ENCODE measurements at regions not wholly inside any gene's neighbourhood (a gene's known extent, or its start where the extent isn't known, plus 50 kb on each side); places are given as distances from the start of the nearest gene placed in this dataset.

GRCh38 chr15:61624950-61625349 is 395.8 kb upstream of the RORA start:
- H3K9me3 ChIP-seq (ENCODE audit: control insufficient read depth in 4 of 4, insufficient read depth in 3 of 4, low read length in 3 of 4) = no peaks in the 10 kb centered on the region
- H3K9ac ChIP-seq (ENCODE audit: insufficient read depth in 1 of 2, low read length in 2 of 2) = no peak overlapping the region
- WGBS, 2 donors = 86 to 92% methylated on average over 7 of the region's 7 CpGs
- no peaks in the 10 kb centered on the region for H3K4me1 ChIP-seq (ENCODE audit: control insufficient read depth in 5 of 5, insufficient read depth in 5 of 5, low read length in 5 of 5)
- no peak overlapping the region for H3K4me3 ChIP-seq
- no peak for DNase-seq
- no peak for ATAC-seq (ENCODE audit: insufficient read depth, low FRiP score)
- no peaks in the 10 kb centered on the region for H3K36me3 ChIP-seq (ENCODE audit: control insufficient read depth in 4 of 4, insufficient read depth in 4 of 4, low read length in 4 of 4)
- H3K27me3 ChIP-seq (ENCODE audit: control insufficient read depth in 3 of 3, insufficient read depth in 3 of 3, low read length in 2 of 3) = peaks cover 0 to 15% (median 0%) of the 10 kb centered on the region in 3 donors
- no peak overlapping the region for H3K27ac ChIP-seq (ENCODE audit: low read depth in 1 of 2, low read length in 1 of 2)
- TF ChIP-seq CTCF (IDR thresholded peaks at IDR 0.05; ENCODE audit: control extremely low read depth, extremely low read depth) = no peak

- Histone ChIP-seq H3K27me3 (ENCODE audit: control insufficient read depth in 3 of 3, insufficient read depth in 3 of 3, low read length in 2 of 3) (peaks cover 0 to 8% (median 0%) of the 10 kb centered on the region in 3 donors), H3K9me3 (ENCODE audit: control insufficient read depth in 4 of 4, insufficient read depth in 3 of 4, low read length in 3 of 4) (no peaks in the 10 kb centered on the region), H3K4me1 (ENCODE audit: control insufficient read depth in 5 of 5, insufficient read depth in 5 of 5, low read length in 5 of 5) (no peaks in the 10 kb centered on the region), H3K27ac (ENCODE audit: low read depth in 1 of 2, low read length in 1 of 2) (no peak overlapping the region), H3K9ac (ENCODE audit: insufficient read depth in 1 of 2, low read length in 2 of 2) (no peak overlapping the region), H3K36me3 (ENCODE audit: control insufficient read depth in 4 of 4, insufficient read depth in 4 of 4, low read length in 4 of 4) (no peaks in the 10 kb centered on the region), H3K4me3 (no peak overlapping the region)
- TF ChIP-seq CTCF (IDR thresholded peaks at IDR 0.05; ENCODE audit: control extremely low read depth, extremely low read depth) = no peak
- ATAC-seq (ENCODE audit: insufficient read depth, low FRiP score) (no peak), DNase-seq (no peak)
- 79 to 85% methylated on average over 15 of the region's 15 CpGs for WGBS, 2 donors
Observed at GRCh38 chr15:61623746-61624145, 394.6 kb upstream of the RORA start.

GRCh38 chr15:61621865-61622264 is 392.8 kb upstream of the RORA start:
- no peak overlapping the region for H3K9ac ChIP-seq (ENCODE audit: insufficient read depth in 1 of 2, low read length in 2 of 2)
- H3K4me3 ChIP-seq = no peak overlapping the region
- no peak overlapping the region for H3K27ac ChIP-seq (ENCODE audit: low read depth in 1 of 2, low read length in 1 of 2)
- peaks cover 0 to 8% (median 0%) of the 10 kb centered on the region in 3 donors for H3K27me3 ChIP-seq (ENCODE audit: control insufficient read depth in 3 of 3, insufficient read depth in 3 of 3, low read length in 2 of 3)
- no peaks in the 10 kb centered on the region for H3K4me1 ChIP-seq (ENCODE audit: control insufficient read depth in 5 of 5, insufficient read depth in 5 of 5, low read length in 5 of 5)
- DNase-seq (no peak), ATAC-seq (ENCODE audit: insufficient read depth, low FRiP score) (no peak)
- H3K36me3 ChIP-seq (ENCODE audit: control insufficient read depth in 4 of 4, insufficient read depth in 4 of 4, low read length in 4 of 4) = no peaks in the 10 kb centered on the region
- 89 to 96% methylated on average over 2 of the region's 2 CpGs for WGBS, 2 donors
- peaks cover 0 to 4% (median 0%) of the 10 kb centered on the region in 4 donors for H3K9me3 ChIP-seq (ENCODE audit: control insufficient read depth in 4 of 4, insufficient read depth in 3 of 4, low read length in 3 of 4)
- no peak for TF ChIP-seq CTCF (IDR thresholded peaks at IDR 0.05; ENCODE audit: control extremely low read depth, extremely low read depth)

- H3K4me1 ChIP-seq (ENCODE audit: control insufficient read depth in 5 of 5, insufficient read depth in 5 of 5, low read length in 5 of 5) = no peaks in the 10 kb centered on the region
- 3 to 9% methylated on average over 2 of the region's 2 CpGs for WGBS, 2 donors
- TF ChIP-seq CTCF (IDR thresholded peaks at IDR 0.05; ENCODE audit: control extremely low read depth, extremely low read depth) = no peak
- peak; percentile 29 to 41 (median 37) for DNase-seq
- peaks cover 0 to 4% (median 0%) of the 10 kb centered on the region in 4 donors for H3K9me3 ChIP-seq (ENCODE audit: control insufficient read depth in 4 of 4, insufficient read depth in 3 of 4, low read length in 3 of 4)
- H3K9ac ChIP-seq (ENCODE audit: insufficient read depth in 1 of 2, low read length in 2 of 2) = no peak overlapping the region
- H3K27ac ChIP-seq (ENCODE audit: low read depth in 1 of 2, low read length in 1 of 2) = no peak overlapping the region
- peaks cover 0 to 8% (median 0%) of the 10 kb centered on the region in 3 donors for H3K27me3 ChIP-seq (ENCODE audit: control insufficient read depth in 3 of 3, insufficient read depth in 3 of 3, low read length in 2 of 3)
- no peaks in the 10 kb centered on the region for H3K36me3 ChIP-seq (ENCODE audit: control insufficient read depth in 4 of 4, insufficient read depth in 4 of 4, low read length in 4 of 4)
- no peak for ATAC-seq (ENCODE audit: insufficient read depth, low FRiP score)
- no peak overlapping the region for H3K4me3 ChIP-seq
Observed at GRCh38 chr15:61621146-61621545, 392.0 kb upstream of the RORA start.

All from lung (tissue), 11 donors.